GM18867 (cell line): ENCODE measurements at regions not wholly inside any gene's neighbourhood (a gene's known extent, or its start where the extent isn't known, plus 50 kb on each side); places are given as distances from the start of the nearest gene placed in this dataset.
"Not testable (repeated sequence)": the region's sequence is repeated elsewhere in the genome, so short reads cannot be mapped to it uniquely, and the experiment has no call there.

Experiments used
- ATAC-seq: cut with Tn5 transposase; IDR thresholded peaks from one replicate; pipeline ENCODE4 v1.9.1; 2021; ENCODE audit warnings: mild to moderate bottlenecking, moderate library complexity; ENCODE audit not compliant: unreplicated experiment

- ATAC-seq: no peak
Measured at GRCh38 chr9:26260238-26260637, 582.0 kb upstream of the TUSC1 start.

GRCh38 chr9:26247861-26248260, 569.6 kb upstream of the TUSC1 start:
- ATAC-seq: no peak

GRCh38 chr9:26244661-26245451, 566.6 kb upstream of the TUSC1 start:
- no peak for ATAC-seq

GRCh38 chr9:26243726-26244125, 565.5 kb upstream of the TUSC1 start:
- no peak for ATAC-seq

- ATAC-seq: no peak
Measured at GRCh38 chr9:26243029-26243697, 564.9 kb upstream of the TUSC1 start.

DNA sequence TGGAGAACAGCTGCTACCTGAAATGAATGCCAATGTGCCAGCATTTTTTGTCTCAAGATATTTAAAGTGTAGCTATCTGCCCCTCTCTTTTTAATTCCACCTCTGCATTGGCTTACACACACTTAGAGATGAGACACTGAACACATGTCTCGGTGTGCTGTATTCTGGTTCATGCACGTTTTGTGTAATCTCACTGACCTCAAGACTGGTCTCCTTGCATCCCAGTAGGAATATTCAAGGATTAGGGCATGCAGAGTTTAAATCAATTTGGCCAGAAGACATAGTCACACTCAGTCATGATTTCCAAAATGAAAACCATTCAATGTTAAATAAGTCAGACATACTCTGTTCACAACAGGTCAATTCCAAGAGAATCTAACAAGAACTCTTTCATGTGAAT, 561.8 kb upstream of the TUSC1 start:
- no peak for ATAC-seq

DNA sequence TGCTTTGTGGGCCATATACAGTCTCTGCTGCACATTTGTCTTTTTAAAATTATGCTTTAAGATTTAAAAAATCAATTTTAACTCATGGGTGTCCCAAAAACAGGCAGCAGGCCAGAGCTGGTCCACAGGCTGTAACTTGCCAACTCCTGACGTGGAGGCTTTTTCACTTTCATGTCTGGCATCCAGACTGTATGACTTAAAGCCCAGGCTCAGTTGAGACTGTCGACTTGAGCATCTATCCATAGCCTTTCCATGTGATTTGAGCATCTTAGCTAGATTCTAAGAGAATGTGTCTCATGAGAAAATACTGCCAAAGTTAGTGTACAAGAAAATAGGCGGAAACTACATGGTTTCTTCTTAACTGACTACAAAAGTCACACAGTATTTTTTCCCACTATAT, 559.0 kb upstream of the TUSC1 start:
- ATAC-seq: no peak

DNA sequence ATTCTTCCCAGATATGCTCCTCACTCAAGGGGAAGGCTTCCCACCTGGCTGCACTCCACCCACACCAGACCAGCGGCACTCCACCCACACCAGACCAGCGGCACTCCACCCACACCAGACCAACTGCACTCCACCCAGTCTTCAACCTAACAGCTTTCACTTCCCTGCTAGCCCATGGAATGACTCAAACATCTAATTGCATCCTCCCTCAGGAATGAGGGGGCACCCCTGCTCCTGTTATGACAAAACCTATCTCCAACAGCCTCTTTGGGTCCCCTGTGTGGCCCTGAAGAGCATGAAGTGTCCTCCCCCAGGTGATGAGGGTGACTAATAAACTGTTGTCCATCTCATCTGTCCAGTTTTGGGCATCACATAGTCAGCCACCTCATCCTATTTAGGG, 556.6 kb upstream of the TUSC1 start:
- ATAC-seq: no peak

- ATAC-seq: no peak
Measured at GRCh38 chr9:26231391-26231790, 553.1 kb upstream of the TUSC1 start.

DNA sequence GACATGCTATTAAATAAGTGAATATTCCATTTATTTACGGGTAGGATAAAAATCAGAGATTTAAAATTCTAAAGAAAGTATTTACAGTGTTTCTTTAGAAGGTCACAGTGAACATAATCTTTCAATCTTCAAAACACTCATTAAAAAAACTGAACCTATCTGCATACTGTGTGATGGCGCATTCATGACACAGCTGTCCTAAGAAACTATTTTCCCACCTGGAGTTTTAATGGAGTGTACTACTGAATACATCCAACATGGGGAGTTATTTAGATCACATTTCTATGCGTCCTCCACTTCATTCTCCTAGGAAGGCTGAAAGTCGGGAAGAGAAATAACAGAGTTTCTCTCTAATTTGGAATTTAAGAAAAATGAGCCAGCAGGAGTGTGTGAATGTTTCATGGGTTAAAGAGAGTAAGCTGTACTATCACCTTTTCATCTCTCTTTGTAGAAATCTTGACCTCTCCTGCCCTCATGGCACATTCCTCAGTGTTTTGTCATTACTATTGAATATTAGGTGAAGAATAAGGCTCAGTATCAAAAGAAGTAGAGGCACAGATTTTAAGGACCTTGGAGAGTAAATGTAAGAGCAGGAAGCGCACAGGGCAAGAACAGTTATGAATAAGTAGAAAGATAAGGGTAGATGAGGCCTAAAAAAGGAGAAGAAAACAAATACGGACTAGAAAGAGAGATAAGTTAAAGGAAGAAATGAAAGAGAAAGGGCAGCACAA, 551.2 kb upstream of the TUSC1 start:
- no peak for ATAC-seq

DNA sequence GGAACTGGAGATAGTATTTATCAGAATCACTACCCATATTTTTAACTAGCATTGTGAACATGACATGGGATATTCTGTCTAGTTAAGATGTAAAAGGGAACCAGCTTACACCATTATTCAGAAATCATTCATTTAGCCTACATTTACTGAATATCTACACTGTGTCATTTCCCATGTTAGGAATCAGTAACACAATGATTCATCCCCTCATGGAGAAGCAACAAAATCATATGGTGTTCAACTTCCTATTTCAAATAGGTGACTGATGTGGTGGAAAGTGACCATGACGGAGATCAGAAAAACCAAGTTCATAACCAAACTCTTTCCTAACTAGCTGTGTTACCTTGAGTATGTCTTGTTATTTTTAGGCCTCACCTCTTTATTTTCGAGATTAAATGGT, 550.0 kb upstream of the TUSC1 start:
- no peak for ATAC-seq

DNA sequence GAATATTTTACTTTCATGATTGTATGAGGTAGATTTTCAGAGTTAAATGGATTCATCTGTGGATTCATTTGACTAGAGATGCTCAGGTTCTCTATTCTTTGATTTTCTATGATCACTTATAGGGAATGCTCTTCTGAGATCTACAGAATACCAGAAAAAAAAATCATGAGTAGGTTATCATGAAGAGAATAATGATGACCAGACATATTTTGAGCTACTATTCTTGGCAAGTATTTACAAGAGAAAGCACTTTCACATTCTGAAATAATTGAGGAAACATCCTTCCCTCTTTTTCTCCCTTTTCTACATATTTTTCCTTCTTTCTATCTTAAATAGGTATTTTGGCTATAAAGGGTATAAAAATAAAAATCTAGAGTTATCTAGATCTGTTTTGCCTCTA, 543.0 kb upstream of the TUSC1 start:
- no peak for ATAC-seq

DNA sequence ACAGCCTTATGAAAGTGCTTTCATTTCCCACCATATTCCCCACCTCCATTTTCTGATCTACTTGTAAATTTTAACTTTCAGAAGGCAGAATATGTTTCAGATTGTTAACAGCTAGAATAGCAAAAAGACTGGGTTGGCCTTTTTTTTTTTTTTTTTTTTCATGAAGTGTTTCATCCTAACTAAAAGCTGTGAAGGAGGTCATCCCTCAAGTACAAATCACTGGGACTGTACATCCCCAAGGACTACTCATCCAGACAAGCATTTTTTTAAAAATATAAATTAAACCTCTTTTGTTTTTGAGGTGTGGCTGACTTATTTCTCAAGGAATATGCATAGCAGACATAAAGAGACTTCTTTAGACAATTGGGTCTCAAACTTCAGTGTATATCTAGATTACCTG, 542.1 kb upstream of the TUSC1 start:
- no peak for ATAC-seq

DNA sequence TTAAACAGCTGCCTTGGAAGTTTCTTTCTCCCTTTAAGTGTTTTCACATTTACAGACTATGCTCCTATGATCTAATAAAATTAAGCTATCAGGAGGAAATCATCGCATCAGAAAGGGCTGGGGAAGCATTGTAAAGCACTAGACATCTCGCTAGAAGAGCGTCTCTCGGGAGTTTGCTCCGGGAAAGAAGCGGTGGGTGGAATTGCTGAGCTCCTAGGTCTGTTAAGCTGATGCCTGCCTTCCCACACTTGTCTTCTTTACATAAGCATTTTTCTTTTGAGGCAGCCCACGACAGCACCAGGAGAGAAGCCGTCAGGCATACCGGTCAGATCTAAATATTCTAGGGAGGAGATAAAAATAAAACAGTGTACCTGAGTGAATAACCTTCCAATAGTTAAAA, 541.7 kb upstream of the TUSC1 start:
- ATAC-seq: no peak

DNA sequence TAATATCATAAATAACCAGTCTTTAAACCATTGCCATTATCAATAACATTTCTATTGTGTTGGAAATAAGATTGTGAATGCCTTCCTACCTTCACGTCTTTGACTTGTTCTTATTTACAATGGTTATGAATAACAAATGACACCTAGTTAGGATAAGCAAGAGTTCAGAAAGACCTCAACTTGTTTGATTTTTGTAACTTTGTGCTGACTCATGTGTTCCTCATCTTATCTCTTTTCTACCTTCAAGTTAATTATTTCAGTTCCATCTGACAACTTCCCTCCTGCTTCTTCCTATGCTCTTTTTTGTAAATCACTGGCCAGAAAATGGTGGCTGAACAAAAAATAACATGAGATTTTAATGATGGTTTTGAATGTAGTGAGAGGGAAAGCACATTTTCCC, 538.5 kb upstream of the TUSC1 start:
- ATAC-seq: no peak

DNA sequence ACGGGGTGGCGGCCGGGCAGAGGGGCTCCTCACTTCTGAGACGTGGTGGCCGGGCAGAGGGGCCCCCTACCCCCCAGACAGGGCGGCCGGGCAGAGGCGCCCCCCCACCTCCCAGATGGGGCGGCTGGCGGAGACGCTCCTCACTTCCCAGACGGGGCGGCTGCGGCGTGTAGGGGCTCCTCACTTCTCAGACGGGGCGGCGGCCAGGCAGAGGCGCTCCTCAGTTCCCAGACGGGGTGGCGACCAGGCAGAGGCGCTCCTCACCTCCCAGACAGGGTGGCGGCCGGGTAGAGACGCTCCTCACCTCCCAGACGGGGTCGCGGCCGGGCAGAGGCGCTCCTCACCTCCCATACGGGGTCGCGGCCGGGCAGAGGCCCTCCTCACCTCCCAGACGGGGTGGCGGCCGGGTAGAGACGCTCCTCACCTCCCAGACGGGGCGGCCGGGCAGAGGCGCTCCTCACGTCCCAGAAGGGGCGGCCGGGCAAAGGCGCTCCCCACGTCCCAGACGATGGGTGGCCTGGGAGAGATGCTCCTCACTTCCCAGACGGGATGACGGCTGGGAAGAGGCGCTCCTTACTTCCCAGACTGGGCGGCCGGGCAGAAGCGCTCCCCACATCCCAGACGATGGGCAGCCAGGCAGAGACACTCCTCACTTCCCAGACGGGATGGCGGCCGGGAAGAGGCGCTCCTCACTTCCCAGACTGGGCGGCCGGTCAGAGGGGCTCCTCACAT, 536.6 kb upstream of the TUSC1 start:
- ATAC-seq: not testable (repeated sequence)

- ATAC-seq: peak; percentile 36
Measured at GRCh38 chr9:26210338-26210851, 532.2 kb upstream of the TUSC1 start.

- ATAC-seq: no peak
Measured at GRCh38 chr9:26205261-26205660, 527.0 kb upstream of the TUSC1 start.

GRCh38 chr9:26193237-26193636, 515.0 kb upstream of the TUSC1 start:
- ATAC-seq: no peak

DNA sequence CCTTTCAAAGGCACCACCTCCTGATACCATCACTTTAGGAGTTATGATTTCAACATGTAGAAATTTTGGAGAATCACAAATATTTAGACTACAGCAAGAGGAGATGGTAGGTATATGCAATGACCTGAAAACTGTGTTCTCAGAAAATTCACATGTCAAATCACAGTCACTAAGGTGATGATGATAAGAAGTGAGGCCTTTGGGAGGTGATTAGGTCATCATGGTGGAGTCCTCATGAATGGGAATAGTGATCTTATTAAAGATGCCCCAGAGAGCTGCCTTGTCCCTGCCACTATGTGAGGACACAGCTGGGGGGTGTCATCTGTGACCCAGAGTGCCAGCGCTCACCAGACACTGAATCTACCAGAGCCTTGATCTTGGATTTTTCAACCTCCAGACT, 513.5 kb upstream of the TUSC1 start:
- no peak for ATAC-seq

- ATAC-seq: no peak
Measured at GRCh38 chr9:26181836-26182235, 503.6 kb upstream of the TUSC1 start.
